ENCODE measurements at regions not wholly inside any gene's neighbourhood (a gene's known extent, or its start where the extent isn't known, plus 50 kb on each side); places are given as distances from the start of the nearest gene placed in this dataset.

- no peak for DNase-seq
Observed at GRCh38 chr9:120210274-120210673, 369.7 kb downstream of the CDK5RAP2 start.

- no peak for DNase-seq
Observed at GRCh38 chr9:120202856-120203654, 376.9 kb downstream of the CDK5RAP2 start.

DNA sequence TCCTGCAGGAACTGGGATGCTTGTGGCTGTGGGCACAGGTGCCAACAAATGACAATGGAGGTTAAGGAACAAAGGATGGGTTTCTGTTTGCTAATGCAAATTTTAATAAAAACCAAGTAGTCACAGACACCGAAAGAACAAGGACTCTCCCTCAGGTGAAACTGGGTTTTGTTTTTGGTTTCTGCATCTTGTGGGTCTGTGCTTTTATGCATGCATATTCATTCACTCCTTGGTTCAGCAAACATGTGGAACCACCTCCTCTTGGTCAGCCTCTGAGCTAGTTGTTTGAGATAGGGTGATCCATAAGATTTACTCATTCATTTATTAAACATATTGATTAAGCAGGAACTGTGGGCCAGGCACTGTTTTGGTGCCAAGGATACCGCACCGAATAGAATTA, 381.9 kb downstream of the CDK5RAP2 start:
- no peak for DNase-seq

GRCh38 chr9:120197605-120198004, 382.4 kb downstream of the CDK5RAP2 start:
- no peak for DNase-seq

DNA sequence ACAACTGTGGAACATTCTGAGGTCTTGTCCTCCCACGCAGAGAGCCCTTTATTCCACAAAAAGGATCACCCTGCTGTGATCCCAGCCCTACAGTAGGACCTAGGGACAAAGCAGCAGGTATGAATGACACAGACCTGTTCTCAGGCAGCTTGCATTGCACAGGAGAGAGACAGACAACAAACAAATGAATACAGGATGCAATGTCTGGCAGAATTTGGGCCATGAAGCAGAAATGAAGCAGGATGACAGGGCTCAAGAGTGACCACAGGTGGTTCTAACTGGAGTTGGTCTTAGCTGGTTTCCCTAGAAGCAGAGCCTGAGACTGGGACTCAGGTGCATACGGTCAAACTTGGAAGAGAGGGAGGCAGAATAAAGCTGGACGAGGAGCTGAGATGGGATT, 388.8 kb downstream of the CDK5RAP2 start:
- no peak for DNase-seq

DNA sequence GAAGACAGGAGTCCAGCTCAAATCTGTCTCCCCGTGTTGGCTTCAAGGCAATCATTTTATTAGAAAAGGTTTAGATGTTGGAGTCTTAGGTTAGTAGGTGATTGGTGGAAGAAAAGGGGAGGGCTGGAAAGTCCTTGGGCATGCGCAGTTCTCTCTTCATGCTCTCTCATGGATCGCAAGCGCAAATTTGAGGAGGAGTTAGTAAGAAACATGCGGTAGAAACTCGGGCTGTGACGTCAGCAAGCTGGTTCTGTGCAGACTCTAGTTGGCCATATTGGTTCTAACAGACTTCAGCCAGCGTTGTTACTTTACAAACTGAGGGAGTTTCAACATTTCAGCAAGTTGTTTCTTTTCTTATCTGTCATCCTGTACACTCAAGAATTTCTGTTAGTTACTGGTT, 392.2 kb downstream of the CDK5RAP2 start:
- no peak for DNase-seq

GRCh38 chr9:120186276-120186675, 393.7 kb downstream of the CDK5RAP2 start:
- DNase-seq, result no peak

- no peak for DNase-seq
Observed at GRCh38 chr9:120184266-120184665, 395.7 kb downstream of the CDK5RAP2 start.

GRCh38 chr9:120183615-120184014, 396.4 kb downstream of the CDK5RAP2 start:
- DNase-seq, result no peak

- DNase-seq, result no peak
Observed at GRCh38 chr9:120182011-120182410, 398.0 kb downstream of the CDK5RAP2 start.

GRCh38 chr9:120177121-120177520, 402.8 kb downstream of the CDK5RAP2 start:
- no peak for DNase-seq

DNA sequence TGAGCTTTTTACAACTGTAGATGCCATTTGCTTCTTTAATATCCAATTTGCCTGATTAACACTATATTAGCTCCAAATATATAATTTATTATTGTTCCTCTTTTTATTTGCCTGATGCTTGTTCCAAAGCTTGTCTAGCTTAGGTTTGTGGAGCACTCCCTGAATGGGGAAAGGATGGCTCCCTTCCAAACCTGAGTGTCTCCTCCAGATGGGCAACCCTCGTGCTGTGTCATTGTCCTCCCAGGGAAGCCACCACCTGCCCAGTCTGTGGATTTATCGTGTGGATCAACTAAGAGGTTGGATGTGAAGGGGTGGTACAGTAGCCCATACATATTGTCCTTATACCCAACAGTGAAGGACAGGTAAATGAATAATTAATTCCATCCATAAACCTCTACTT, 404.9 kb downstream of the CDK5RAP2 start:
- no peak for DNase-seq

DNA sequence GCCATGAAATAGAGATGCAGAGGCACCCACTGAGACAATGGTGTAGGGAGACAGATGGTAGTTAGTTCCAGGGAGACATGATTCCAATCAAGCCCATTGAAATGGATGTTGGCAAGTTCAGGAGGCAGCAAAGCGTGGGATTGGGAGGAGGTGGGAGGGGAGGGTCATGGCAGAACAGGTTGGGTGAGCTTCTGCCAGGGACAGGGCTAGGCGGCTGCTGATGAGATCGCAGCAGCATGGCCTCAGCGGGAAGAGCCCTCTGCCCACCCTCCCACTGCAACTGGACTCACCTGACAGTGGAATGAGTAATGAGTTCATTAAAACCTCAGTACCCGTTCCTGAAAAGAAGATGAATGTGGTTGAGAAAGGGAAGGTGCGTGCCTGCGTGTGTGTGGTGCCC, 418.2 kb downstream of the CDK5RAP2 start:
- no peak for DNase-seq

DNA sequence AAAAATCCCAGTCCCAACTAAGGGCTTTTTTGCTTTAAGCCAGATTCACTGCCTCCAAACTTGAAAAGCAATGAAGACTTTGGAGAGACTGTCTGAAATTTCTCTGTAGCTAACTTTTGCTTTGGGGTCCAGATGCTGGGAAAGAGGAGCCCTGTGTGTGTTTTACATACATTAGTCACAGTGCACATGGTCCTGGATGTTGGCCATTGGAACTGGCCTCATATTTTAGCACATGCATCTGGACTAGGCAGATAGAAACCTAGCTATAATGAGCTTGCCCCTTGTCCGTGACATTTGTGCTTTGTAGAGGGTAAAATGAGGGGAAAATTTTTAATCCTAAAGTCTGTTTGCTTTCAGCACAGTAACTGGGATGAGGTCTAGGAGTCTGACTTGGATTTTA, 421.7 kb downstream of the CDK5RAP2 start:
- no peak for DNase-seq

DNA sequence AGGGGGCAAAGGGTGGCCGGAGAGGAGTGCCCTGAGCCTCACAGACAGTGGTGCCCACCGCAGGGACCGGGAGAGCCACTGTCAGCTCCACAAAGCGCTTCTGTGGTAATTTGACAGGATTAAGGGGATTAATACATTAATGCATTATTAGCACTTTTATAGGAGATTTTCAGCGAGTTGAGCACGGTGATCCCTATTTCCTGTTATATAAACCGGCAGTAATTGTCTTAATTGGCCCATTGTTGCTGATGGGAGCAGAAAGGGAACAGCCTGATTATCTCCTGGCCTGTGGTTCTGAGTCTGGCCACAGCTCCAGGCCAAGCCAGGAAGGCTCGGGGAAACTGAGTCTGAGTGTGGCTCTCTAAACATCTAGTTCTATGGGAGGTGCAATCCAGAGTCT, 423.6 kb downstream of the CDK5RAP2 start:
- DNase-seq, result no peak

DNA sequence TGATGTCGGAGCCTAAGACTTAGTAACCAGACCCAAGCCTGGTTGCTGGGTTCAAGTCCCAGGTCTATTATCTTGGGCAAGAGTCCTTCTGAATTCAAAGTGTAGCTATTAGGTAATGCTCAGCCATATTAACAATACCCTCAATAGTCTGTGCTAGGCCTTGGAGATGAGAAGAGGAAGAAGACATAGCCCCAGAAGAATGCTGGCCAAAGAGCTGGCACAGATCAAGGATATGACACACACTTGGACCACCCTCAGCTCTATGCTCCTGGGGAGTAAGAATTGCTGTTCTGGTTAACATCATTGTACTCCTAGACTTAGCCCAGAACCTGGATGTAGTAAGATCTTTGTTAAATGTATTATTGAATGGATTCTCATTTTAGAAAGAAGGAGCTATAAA, 426.7 kb downstream of the CDK5RAP2 start:
- no peak for DNase-seq

GRCh38 chr9:120152295-120152694, 427.7 kb downstream of the CDK5RAP2 start:
- no peak for DNase-seq

- no peak for DNase-seq
Observed at GRCh38 chr9:120151806-120152205, 428.2 kb downstream of the CDK5RAP2 start.

DNA sequence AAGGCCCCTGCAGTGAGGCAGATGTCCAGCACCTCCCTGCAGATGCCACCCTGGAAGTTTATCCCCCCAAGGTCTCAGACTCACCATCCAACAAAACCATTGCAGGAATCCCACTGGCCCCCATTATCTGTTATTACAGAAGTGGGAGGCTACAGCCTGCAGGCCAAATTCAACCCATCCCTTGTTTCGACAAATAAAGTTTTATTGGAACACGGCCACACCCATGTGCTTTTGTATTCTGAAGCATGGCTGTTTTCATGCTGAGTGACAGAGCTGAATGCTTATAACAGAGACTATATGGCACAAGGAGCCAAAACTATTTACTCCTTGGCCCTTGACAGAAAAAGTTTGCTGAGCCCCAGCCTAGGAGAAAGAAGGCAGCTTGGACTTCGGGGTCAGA, 428.8 kb downstream of the CDK5RAP2 start:
- DNase-seq, result no peak

DNA sequence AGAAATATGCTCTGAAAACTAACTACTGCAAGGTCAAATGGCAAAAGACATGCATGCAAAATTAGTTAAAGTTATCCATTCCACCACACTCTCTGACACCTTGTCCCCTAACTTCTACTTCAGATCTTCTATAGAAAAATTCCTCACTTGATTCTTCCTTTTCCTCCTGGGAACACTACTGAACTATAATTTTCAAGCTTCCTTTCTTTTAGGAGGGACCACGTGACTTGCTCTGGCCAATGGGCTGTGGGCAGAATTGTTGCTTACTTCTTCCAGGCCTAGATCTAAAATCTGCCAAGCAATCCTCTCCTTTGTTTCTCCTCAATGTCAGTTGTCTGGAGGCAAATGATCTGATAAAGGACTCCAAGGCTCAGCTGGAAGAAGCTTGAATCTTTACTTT, 441.0 kb downstream of the CDK5RAP2 start:
- no peak for DNase-seq

DNA sequence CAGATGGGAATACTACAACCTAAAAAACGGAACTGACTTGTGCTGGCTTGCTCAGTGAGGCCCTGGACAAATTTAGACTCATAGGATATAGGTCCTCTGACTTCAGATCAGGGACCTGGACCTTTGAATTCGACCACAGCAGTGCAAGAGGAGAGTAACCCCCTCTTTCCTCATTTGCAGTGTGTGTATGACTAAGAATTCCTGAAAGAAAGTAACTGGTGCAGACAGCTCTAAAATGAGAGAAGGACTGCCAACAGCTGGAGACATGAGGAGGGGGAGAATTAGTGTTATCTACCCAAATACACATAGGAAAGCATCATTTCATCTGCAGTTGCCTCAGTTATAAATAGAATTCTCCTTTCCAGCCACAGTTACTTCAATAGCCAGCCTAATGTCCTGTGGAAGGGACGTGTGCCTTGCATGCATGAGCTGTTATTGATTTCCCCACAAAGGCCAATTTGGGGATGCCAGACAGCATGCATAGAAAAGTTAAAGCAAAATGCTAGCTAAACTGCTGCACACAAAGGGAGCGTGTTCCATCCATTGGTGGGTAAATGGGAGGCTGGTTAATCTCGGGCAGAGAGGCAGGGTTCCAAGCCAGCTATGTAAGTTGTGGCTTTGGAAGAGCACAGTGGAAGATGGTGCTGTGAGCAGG, 442.7 kb downstream of the CDK5RAP2 start:
- no peak for DNase-seq

GRCh38 chr9:120136696-120137095, 443.3 kb downstream of the CDK5RAP2 start:
- no peak for DNase-seq

- no peak for DNase-seq
Observed at GRCh38 chr9:120117081-120117480, 462.9 kb downstream of the CDK5RAP2 start.

DNA sequence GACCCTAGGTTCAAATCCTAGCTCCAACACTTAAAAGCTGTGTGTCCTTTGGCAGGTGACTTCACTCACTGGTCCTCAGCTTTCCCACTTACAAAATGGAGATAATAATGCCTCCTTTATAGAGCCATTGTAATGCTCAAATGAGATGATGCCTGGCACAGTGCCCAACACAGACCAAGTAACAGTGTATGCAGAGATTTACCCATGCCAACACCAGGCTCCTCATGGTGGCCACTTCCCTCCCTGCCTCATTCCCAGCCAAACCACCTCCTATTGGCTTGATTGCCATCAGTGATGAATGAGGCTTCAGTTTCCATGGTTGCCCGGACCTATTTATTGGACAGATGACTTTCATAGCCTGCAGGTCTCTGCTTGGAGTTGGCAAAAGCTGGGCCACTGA, 469.4 kb downstream of the CDK5RAP2 start:
- DNase-seq, result no peak

DNA sequence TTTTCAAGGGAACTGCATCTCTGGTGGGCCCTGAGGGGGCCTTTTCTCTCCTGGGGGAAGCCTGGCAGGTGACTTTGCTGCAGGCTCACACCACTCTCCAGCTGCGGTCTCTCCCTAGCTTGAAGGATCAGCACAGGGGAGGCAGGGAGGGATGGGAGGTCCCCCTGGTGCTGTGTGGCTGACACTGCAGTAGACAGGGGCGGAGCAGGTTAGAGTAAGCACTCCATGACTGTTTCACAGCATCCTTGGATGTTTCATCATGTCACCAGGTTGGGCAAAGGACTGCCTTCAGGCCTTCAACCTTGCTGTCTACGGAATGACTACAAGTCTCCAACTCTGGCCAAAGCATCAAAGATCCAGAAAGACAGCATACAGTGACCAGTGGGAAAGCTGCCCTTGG, 470.7 kb downstream of the CDK5RAP2 start:
- DNase-seq, result no peak
